SK-N-SH (cell line): ENCODE measurements at regions not wholly inside any gene's neighbourhood (a gene's known extent, or its start where the extent isn't known, plus 50 kb on each side); places are given as distances from the start of the nearest gene placed in this dataset.

ENCODE experiments used
- CTCF ChIA-PET: fragments of 300-600, 350-600 bp; formaldehyde crosslinking; extraction: SDS; loops from one replicate; lab custom pipeline; 2021; lab: Yijun Ruan, JAX
- POLR2A ChIA-PET: fragments of 350-600 bp; sonication (Branson Sonifier 250); formaldehyde crosslinking; extraction: SDS; loops from one replicate; lab custom pipeline; 2020; ENCODE audit warnings: antibody characterized with exemption, inconsistent platforms; lab: Yijun Ruan, JAX
- DNase-seq: peaks from one replicate; pipeline ENCODE4 v3.0.0; 2012
- H2AFZ ChIP-seq: fragments of 200-600 bp; sonication (generic); 2 replicates; pipeline ENCODE4 v1.8.1; 2016; ENCODE audit warnings: antibody characterized with exemption, mild to moderate bottlenecking, low read depth
- H3F3A ChIP-seq: fragments of 200-600 bp; sonication (generic); replicated peaks from 2 replicates; pipeline ENCODE3; 2016; ENCODE audit warnings: antibody characterized with exemption, mild to moderate bottlenecking; ENCODE audit not compliant: insufficient read depth
- H3K27ac ChIP-seq, 2 experiments: fragments of 200-500 bp in 1 of 2; fragments of 200-600 bp in 1 of 2; sonication (Bioruptor generic) in 1 of 2; sonication (generic), shearing (Covaris generic) in 1 of 2; 2 replicates each; pipeline versions ENCODE4 v1.5.1 to v1.6.1; 2014 to 2016; ENCODE audit warnings: low read depth in 2 of 2, inconsistent platforms in 1 of 2, low read length in 1 of 2, mild to moderate bottlenecking in 1 of 2, mixed read lengths in 1 of 2
- H3K27me3 ChIP-seq: fragments of 200-600 bp; sonication (generic), shearing (Covaris generic); 2 replicates; pipeline ENCODE4 v1.6.1; 2016; ENCODE audit warnings: mixed run types; ENCODE audit not compliant: insufficient read depth
- H3K36me3 ChIP-seq, 2 experiments: fragments of 200-500 bp in 1 of 2; fragments of 200-600 bp in 1 of 2; sonication (Bioruptor generic) in 1 of 2; sonication (generic) in 1 of 2; replicated peaks in 1 of 2; 2 replicates each; pipeline versions ENCODE3 to v1.5.1; 2014 to 2016; ENCODE audit warnings: low read length in 1 of 2, mild to moderate bottlenecking in 1 of 2; ENCODE audit not compliant: insufficient read depth in 2 of 2, control insufficient read depth in 1 of 2
- H3K4me1 ChIP-seq, 2 experiments: fragments of 200-500 bp in 1 of 2; fragments of 200-600 bp in 1 of 2; sonication (Bioruptor generic) in 1 of 2; sonication (generic), shearing (Covaris generic) in 1 of 2; 2 replicates each; pipeline versions ENCODE4 v1.5.1 to v1.6.1; 2014 to 2016; ENCODE audit warnings: low read depth in 1 of 2, low read length in 1 of 2, mixed run types in 1 of 2; ENCODE audit not compliant: insufficient read depth in 2 of 2, control insufficient read depth in 1 of 2
- H3K4me2 ChIP-seq: fragments of 200-600 bp; sonication (generic), shearing (Covaris generic); 2 replicates; pipeline ENCODE4 v1.6.1; 2017; ENCODE audit warnings: mixed run types
- H3K4me3 ChIP-seq, 2 experiments: fragments of 200-500 bp in 1 of 2; fragments of 200-600 bp in 1 of 2; sonication (Bioruptor generic) in 1 of 2; sonication (generic), shearing (Covaris generic) in 1 of 2; 2 replicates each; pipeline versions ENCODE4 v1.5.1 to v1.8.1; 2014 to 2016; ENCODE audit warnings: low read depth in 2 of 2, inconsistent platforms in 1 of 2, low read length in 1 of 2, mild to moderate bottlenecking in 1 of 2, mixed read lengths in 1 of 2, moderate library complexity in 1 of 2
- H3K79me2 ChIP-seq: fragments of 200-600 bp; sonication (generic); 2 replicates; pipeline ENCODE4 v1.8.1; 2017; ENCODE audit warnings: mild to moderate bottlenecking; ENCODE audit not compliant: insufficient read depth
- H3K9ac ChIP-seq: fragments of 200-600 bp; sonication (generic); 2 replicates; pipeline ENCODE4 v1.6.1; 2017; ENCODE audit warnings: mixed run types
- H3K9me2 ChIP-seq: fragments of 200-600 bp; sonication (generic); 2 replicates; pipeline ENCODE4 v1.6.1; 2017; ENCODE audit warnings: mixed run types
- H3K9me3 ChIP-seq: fragments of 200-600 bp; sonication (generic); 2 replicates; pipeline ENCODE4 v1.6.1; 2017; ENCODE audit warnings: mixed run types, mild to moderate bottlenecking, moderate library complexity
- H4K20me1 ChIP-seq: fragments of 200-600 bp; sonication (generic); 2 replicates; pipeline ENCODE4 v1.6.1; 2017; ENCODE audit warnings: mild to moderate bottlenecking, mixed run types; ENCODE audit not compliant: insufficient read depth
- ELF1 ChIP-seq: IDR thresholded peaks from 2 replicates; pipeline ENCODE4 v1.4.0; 2012
- EP300 ChIP-seq, 2 experiments: IDR thresholded peaks; 2 replicates each; pipeline versions ENCODE4 v1.4.0 to v1.6.1; 2012; ENCODE audit warnings: borderline replicate concordance in 1 of 2, low read depth in 1 of 2, low read length in 1 of 2
- EZH2phosphoT487 ChIP-seq: fragments of 200-600 bp; sonication (generic); IDR thresholded peaks from 2 replicates; pipeline ENCODE4 v1.6.1; 2017; ENCODE audit warnings: low read depth, mixed run types, mild to moderate bottlenecking, antibody characterized with exemption, moderate library complexity, borderline replicate concordance
- FOXM1 ChIP-seq: IDR thresholded peaks from 2 replicates; pipeline ENCODE4 v1.4.0; 2012; ENCODE audit warnings: low read depth, mild to moderate bottlenecking
- GABPA ChIP-seq: IDR thresholded peaks from 2 replicates; pipeline ENCODE4 v1.4.0; 2012; ENCODE audit warnings: low read depth, mild to moderate bottlenecking
- JUND ChIP-seq: IDR thresholded peaks from 2 replicates; pipeline ENCODE4 v1.4.0; 2012
- MEF2A ChIP-seq: IDR thresholded peaks from 2 replicates; pipeline ENCODE4 v1.4.0; 2012; ENCODE audit warnings: low read depth, borderline replicate concordance
- MXI1 ChIP-seq: IDR thresholded peaks from 2 replicates; pipeline ENCODE4 v1.6.1; 2012; ENCODE audit warnings: mild to moderate bottlenecking, low read depth, low read length, improper control_type of control experiment
- NRF1 ChIP-seq: IDR thresholded peaks from 2 replicates; pipeline ENCODE4 v1.6.1; 2012; ENCODE audit warnings: low read depth, mild to moderate bottlenecking, low read length
- POLR2AphosphoS5 ChIP-seq: IDR thresholded peaks from 2 replicates; pipeline ENCODE4 v1.6.1; 2012; ENCODE audit warnings: low read depth, low read length
- SMC3 ChIP-seq: IDR thresholded peaks from 2 replicates; pipeline ENCODE4 v1.6.1; 2012; ENCODE audit warnings: low read depth, low read length, improper control_type of control experiment
- TCF12 ChIP-seq: IDR thresholded peaks from 2 replicates; pipeline ENCODE4 v1.4.0; 2012
- TEAD4 ChIP-seq: IDR thresholded peaks from 2 replicates; pipeline ENCODE4 v1.4.0; 2012; ENCODE audit warnings: mild to moderate bottlenecking, borderline replicate concordance; ENCODE audit not compliant: insufficient read depth
- YY1 ChIP-seq: IDR thresholded peaks from 2 replicates; pipeline ENCODE4 v1.4.0; 2012; ENCODE audit warnings: low read depth, mild to moderate bottlenecking
- WGBS: methylation state at CpG from one replicate; pipeline ENCODE4 v1.1.6; 2017; ENCODE audit warnings: low lambda C conversion rate; 5-methylcytosine and 5-hydroxymethylcytosine counted together
- TF ChIP-seq, protein P1 (sequence below): fragments of 150-350 bp; IDR thresholded peaks from 2 replicates; pipeline ENCODE4 v1.6.1; 2017; ENCODE audit warnings: antibody characterized with exemption, low read length, low read depth, borderline replicate concordance
- TF ChIP-seq, protein P2 (sequence below): fragments of 150-350 bp; IDR thresholded peaks from 2 replicates; pipeline ENCODE4 v1.6.1; 2016; ENCODE audit warnings: mild to moderate bottlenecking, low read depth, low read length
- TF ChIP-seq, protein P3 (sequence below): IDR thresholded peaks from 2 replicates; pipeline ENCODE4 v1.6.1; 2012; ENCODE audit warnings: mild to moderate bottlenecking, low read depth, low read length, moderate library complexity
- TF ChIP-seq, protein P4 (sequence below): fragments of 200-600 bp; sonication (generic); IDR thresholded peaks from 2 replicates; pipeline ENCODE4 v1.6.1; 2017; ENCODE audit warnings: antibody characterized with exemption, mild to moderate bottlenecking, moderate library complexity

DNA sequence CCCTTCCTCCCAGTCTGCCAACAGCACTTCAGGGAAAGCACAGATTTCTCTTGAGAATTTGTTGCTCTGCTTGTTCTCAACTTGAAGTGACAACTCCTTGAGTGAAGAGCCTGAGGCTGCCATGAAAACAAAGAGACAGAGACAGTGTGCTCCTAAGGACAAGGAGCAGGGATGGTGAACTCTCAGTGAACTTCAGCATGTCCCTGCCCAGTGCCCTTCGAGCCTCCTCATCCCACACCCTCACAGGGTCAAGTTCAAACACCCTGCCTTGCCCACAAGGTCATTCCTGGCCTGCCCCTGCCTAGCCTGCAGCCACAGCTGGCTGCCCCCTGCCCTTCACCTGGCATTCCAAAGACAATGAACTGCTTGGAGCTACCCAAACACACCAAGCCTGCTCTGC, 343.5 kb upstream of the KLHL29 start:
- H3K4me1 ChIP-seq, result no peaks in the 10 kb centered on the region; a peak in 1 of 4 replicates
- H3K4me3 ChIP-seq, result no peak overlapping the region
- TF ChIP-seq, protein P1, sequence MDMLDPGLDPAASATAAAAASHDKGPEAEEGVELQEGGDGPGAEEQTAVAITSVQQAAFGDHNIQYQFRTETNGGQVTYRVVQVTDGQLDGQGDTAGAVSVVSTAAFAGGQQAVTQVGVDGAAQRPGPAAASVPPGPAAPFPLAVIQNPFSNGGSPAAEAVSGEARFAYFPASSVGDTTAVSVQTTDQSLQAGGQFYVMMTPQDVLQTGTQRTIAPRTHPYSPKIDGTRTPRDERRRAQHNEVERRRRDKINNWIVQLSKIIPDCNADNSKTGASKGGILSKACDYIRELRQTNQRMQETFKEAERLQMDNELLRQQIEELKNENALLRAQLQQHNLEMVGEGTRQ, result no peak
- TF ChIP-seq YY1, result no peak
- TF ChIP-seq NRF1, result no peak
- no peak for TF ChIP-seq TCF12
- no peak for TF ChIP-seq MXI1
- no peak for TF ChIP-seq EZH2phosphoT487
- TF ChIP-seq TEAD4, result no peak
- no peak for TF ChIP-seq SMC3
- no peak for TF ChIP-seq MEF2A
- TF ChIP-seq, protein P2, sequence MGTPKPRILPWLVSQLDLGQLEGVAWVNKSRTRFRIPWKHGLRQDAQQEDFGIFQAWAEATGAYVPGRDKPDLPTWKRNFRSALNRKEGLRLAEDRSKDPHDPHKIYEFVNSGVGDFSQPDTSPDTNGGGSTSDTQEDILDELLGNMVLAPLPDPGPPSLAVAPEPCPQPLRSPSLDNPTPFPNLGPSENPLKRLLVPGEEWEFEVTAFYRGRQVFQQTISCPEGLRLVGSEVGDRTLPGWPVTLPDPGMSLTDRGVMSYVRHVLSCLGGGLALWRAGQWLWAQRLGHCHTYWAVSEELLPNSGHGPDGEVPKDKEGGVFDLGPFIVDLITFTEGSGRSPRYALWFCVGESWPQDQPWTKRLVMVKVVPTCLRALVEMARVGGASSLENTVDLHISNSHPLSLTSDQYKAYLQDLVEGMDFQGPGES, result no peak
- TF ChIP-seq POLR2AphosphoS5, result no peak
- TF ChIP-seq, protein P3, sequence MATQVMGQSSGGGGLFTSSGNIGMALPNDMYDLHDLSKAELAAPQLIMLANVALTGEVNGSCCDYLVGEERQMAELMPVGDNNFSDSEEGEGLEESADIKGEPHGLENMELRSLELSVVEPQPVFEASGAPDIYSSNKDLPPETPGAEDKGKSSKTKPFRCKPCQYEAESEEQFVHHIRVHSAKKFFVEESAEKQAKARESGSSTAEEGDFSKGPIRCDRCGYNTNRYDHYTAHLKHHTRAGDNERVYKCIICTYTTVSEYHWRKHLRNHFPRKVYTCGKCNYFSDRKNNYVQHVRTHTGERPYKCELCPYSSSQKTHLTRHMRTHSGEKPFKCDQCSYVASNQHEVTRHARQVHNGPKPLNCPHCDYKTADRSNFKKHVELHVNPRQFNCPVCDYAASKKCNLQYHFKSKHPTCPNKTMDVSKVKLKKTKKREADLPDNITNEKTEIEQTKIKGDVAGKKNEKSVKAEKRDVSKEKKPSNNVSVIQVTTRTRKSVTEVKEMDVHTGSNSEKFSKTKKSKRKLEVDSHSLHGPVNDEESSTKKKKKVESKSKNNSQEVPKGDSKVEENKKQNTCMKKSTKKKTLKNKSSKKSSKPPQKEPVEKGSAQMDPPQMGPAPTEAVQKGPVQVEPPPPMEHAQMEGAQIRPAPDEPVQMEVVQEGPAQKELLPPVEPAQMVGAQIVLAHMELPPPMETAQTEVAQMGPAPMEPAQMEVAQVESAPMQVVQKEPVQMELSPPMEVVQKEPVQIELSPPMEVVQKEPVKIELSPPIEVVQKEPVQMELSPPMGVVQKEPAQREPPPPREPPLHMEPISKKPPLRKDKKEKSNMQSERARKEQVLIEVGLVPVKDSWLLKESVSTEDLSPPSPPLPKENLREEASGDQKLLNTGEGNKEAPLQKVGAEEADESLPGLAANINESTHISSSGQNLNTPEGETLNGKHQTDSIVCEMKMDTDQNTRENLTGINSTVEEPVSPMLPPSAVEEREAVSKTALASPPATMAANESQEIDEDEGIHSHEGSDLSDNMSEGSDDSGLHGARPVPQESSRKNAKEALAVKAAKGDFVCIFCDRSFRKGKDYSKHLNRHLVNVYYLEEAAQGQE, result no peak
- TF ChIP-seq, protein P4, sequence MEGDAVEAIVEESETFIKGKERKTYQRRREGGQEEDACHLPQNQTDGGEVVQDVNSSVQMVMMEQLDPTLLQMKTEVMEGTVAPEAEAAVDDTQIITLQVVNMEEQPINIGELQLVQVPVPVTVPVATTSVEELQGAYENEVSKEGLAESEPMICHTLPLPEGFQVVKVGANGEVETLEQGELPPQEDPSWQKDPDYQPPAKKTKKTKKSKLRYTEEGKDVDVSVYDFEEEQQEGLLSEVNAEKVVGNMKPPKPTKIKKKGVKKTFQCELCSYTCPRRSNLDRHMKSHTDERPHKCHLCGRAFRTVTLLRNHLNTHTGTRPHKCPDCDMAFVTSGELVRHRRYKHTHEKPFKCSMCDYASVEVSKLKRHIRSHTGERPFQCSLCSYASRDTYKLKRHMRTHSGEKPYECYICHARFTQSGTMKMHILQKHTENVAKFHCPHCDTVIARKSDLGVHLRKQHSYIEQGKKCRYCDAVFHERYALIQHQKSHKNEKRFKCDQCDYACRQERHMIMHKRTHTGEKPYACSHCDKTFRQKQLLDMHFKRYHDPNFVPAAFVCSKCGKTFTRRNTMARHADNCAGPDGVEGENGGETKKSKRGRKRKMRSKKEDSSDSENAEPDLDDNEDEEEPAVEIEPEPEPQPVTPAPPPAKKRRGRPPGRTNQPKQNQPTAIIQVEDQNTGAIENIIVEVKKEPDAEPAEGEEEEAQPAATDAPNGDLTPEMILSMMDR, result no peak
- TF ChIP-seq GABPA, result no peak
- no peak for TF ChIP-seq FOXM1
- no peak for TF ChIP-seq JUND
- TF ChIP-seq EP300 (IDR thresholded peaks at IDR 0.05; ENCODE audit: borderline replicate concordance in 1 of 2, low read depth in 1 of 2, low read length in 1 of 2), result no peak
- TF ChIP-seq ELF1, result no peak
- no peaks in the 10 kb centered on the region for H3K27me3 ChIP-seq
- no peak for DNase-seq
- CTCF ChIA-PET, result no interaction called here
- POLR2A ChIA-PET, result no interaction called here
- H3K9me3 ChIP-seq, result no peaks in the 10 kb centered on the region
- no peaks in the 10 kb centered on the region for H4K20me1 ChIP-seq
- H3K79me2 ChIP-seq, result no peaks in the 10 kb centered on the region
- H3K9me2 ChIP-seq, result no peaks in the 10 kb centered on the region
- no peaks in the 10 kb centered on the region for H3K36me3 ChIP-seq
- 11% methylated on average over 1 of the region's 1 CpG for WGBS
- H3K4me2 ChIP-seq, result no peak overlapping the region
- H2AFZ ChIP-seq, result no peak overlapping the region
- no peaks in the 10 kb centered on the region for H3F3A ChIP-seq
- no peak overlapping the region for H3K27ac ChIP-seq
- H3K9ac ChIP-seq, result no peak overlapping the region
